GM23338 (cell line): ENCODE measurements at regions not wholly inside any gene's neighbourhood (a gene's known extent, or its start where the extent isn't known, plus 50 kb on each side); places are given as distances from the start of the nearest gene placed in this dataset.

Experiments
- ATAC-seq: fragments of 200-7000 bp; cut with Tn5 transposase; 3 replicates; pipeline ENCODE4 v1.9.1; 2020
- DNase-seq: peaks from one replicate; pipeline ENCODE4 v3.0.0-alpha.2; 2015; ENCODE audit warnings: low spot score
- H2AFZ ChIP-seq: fragments of 200-600 bp; sonication (generic); 2 replicates; pipeline ENCODE4 v1.8.0; 2016; ENCODE audit warnings: antibody characterized with exemption, mild to moderate bottlenecking, moderate library complexity
- H3F3A ChIP-seq: fragments of 200-600 bp; sonication (generic); replicated peaks from 2 replicates; pipeline ENCODE4 v1.8.0; 2017; ENCODE audit warnings: antibody characterized with exemption, mixed run types, low read depth
- H3K27ac ChIP-seq: fragments of 200-600 bp; sonication (generic); 2 replicates; pipeline ENCODE4 v1.6.1; 2016; ENCODE audit warnings: low read depth
- H3K27me3 ChIP-seq: fragments of 200-600 bp; sonication (generic); 2 replicates; pipeline ENCODE4 v1.8.0; 2016; ENCODE audit warnings: mild to moderate bottlenecking, mixed run types, moderate library complexity; ENCODE audit not compliant: insufficient read depth
- H3K36me3 ChIP-seq: fragments of 200-600 bp; sonication (generic); 2 replicates; pipeline ENCODE4 v1.8.0; 2016; ENCODE audit warnings: mild to moderate bottlenecking; ENCODE audit not compliant: insufficient read depth
- H3K4me1 ChIP-seq: fragments of 200-600 bp; sonication (generic); 2 replicates; pipeline ENCODE4 v1.8.0; 2016; ENCODE audit warnings: mild to moderate bottlenecking, moderate library complexity; ENCODE audit not compliant: insufficient read depth
- H3K4me2 ChIP-seq: fragments of 200-600 bp; sonication (generic); 2 replicates; pipeline ENCODE4 v1.7.1; 2017; ENCODE audit warnings: mixed run types
- H3K4me3 ChIP-seq: fragments of 200-600 bp; sonication (generic); 2 replicates; pipeline ENCODE4 v1.6.1; 2016; ENCODE audit warnings: mixed run types
- H3K79me2 ChIP-seq: fragments of 200-600 bp; sonication (generic); replicated peaks from 2 replicates; pipeline ENCODE4 v1.8.0; 2017; ENCODE audit warnings: mild to moderate bottlenecking; ENCODE audit not compliant: insufficient read depth
- H3K9me2 ChIP-seq: fragments of 200-600 bp; sonication (generic); 2 replicates; pipeline ENCODE4 v1.8.0; 2017; ENCODE audit not compliant: insufficient read depth
- H4K20me1 ChIP-seq: fragments of 200-600 bp; sonication (generic); replicated peaks from 2 replicates; pipeline ENCODE4 v1.8.0; 2017; ENCODE audit warnings: mild to moderate bottlenecking; ENCODE audit not compliant: insufficient read depth
- H3K27ac Mint-ChIP-seq: 2 replicates; pipeline ENCODE4 v1.8.0; 2020; ENCODE audit warnings: inconsistent platforms, mild to moderate bottlenecking, moderate library complexity, mixed read lengths
- H3K27me3 Mint-ChIP-seq: 3 replicates; pipeline ENCODE4 v1.8.0; 2022; ENCODE audit warnings: low read depth, mild to moderate bottlenecking, moderate library complexity, mixed read lengths, inconsistent platforms; ENCODE audit not compliant: insufficient read depth, poor library complexity
- H3K36me3 Mint-ChIP-seq: 3 replicates; pipeline ENCODE4 v1.8.0; 2021; ENCODE audit warnings: low read depth, mild to moderate bottlenecking, inconsistent platforms, moderate library complexity, mixed read lengths
- H3K4me1 Mint-ChIP-seq: 3 replicates; pipeline ENCODE4 v1.8.0; 2020; ENCODE audit warnings: mild to moderate bottlenecking, inconsistent platforms, mixed read lengths
- H3K4me3 Mint-ChIP-seq: 3 replicates; pipeline ENCODE4 v1.8.0; 2021; ENCODE audit warnings: moderate library complexity, mild to moderate bottlenecking, inconsistent platforms, mixed read lengths
- H3K9me3 Mint-ChIP-seq: 3 replicates; pipeline ENCODE4 v1.8.0; 2020; ENCODE audit warnings: moderate library complexity, mild to moderate bottlenecking, inconsistent platforms, mixed read lengths
- CREB1 ChIP-seq: fragments of 250-450 bp; sonication (Bioruptor Pico); IDR thresholded peaks from 2 replicates; pipeline ENCODE4 v1.5.0; 2020; ENCODE audit warnings: low read depth, mild to moderate bottlenecking, moderate library complexity
- CTCF ChIP-seq, 2 experiments: fragments of 200-600 bp in 1 of 2; sonication (generic) in 1 of 2; conservative IDR thresholded peaks; 2 replicates each; pipeline versions ENCODE4 v1.5.1 to v1.6.1; 2016 to 2017; ENCODE audit warnings: antibody characterized with exemption in 2 of 2, low read depth in 2 of 2, mild to moderate bottlenecking in 2 of 2, moderate library complexity in 1 of 2
- EZH2 ChIP-seq: fragments of 200-600 bp; sonication (generic); IDR thresholded peaks from one replicate; pipeline ENCODE4 v1.8.0; 2017; ENCODE audit warnings: antibody characterized with exemption, mild to moderate bottlenecking, low read depth; ENCODE audit not compliant: unreplicated experiment
- EZH2phosphoT487 ChIP-seq: fragments of 200-600 bp; sonication (generic); IDR thresholded peaks from one replicate; pipeline ENCODE4 v1.8.1; 2018; ENCODE audit warnings: antibody characterized with exemption; ENCODE audit not compliant: unreplicated experiment
- JUNB ChIP-seq: IDR thresholded peaks from one replicate; pipeline ENCODE4 v1.6.1; 2016; ENCODE audit warnings: antibody characterized with exemption; ENCODE audit not compliant: unreplicated experiment
- NANOG ChIP-seq: IDR thresholded peaks from 2 replicates; pipeline ENCODE4 v1.6.1; 2016; ENCODE audit warnings: antibody characterized with exemption, borderline replicate concordance
- POLR2AphosphoS5 ChIP-seq: IDR thresholded peaks from 2 replicates; pipeline ENCODE4 v1.6.1; 2016; ENCODE audit warnings: antibody characterized with exemption, low read depth
- STAT1 ChIP-seq: IDR thresholded peaks from one replicate; pipeline ENCODE4 v1.6.1; 2016; ENCODE audit warnings: antibody characterized with exemption; ENCODE audit not compliant: unreplicated experiment
- ZNF114 ChIP-seq: fragments of 250-450 bp; sonication (Bioruptor Pico); IDR thresholded peaks from 2 replicates; pipeline ENCODE4 v1.5.0; 2020; ENCODE audit warnings: mild to moderate bottlenecking, moderate library complexity
- ZNF331 ChIP-seq: fragments of 250-450 bp; sonication (Bioruptor Pico); IDR thresholded peaks from 2 replicates; pipeline ENCODE4 v1.5.0; 2020; ENCODE audit warnings: low read depth, mild to moderate bottlenecking, moderate library complexity
- ZNF462 ChIP-seq: fragments of 250-450 bp; sonication (Bioruptor Pico); IDR thresholded peaks from 2 replicates; pipeline ENCODE4 v1.5.0; 2020; ENCODE audit warnings: mild to moderate bottlenecking, moderate library complexity
- TF ChIP-seq, protein P1 (sequence below): IDR thresholded peaks from 2 replicates; pipeline ENCODE4 v1.6.1; 2016; ENCODE audit warnings: antibody characterized with exemption
- TF ChIP-seq, protein P2 (sequence below): IDR thresholded peaks from one replicate; pipeline ENCODE4 v1.6.1; 2018; ENCODE audit warnings: antibody characterized with exemption; ENCODE audit not compliant: unreplicated experiment

- H3K9me3 Mint-ChIP-seq = peaks cover 3% of the 10 kb centered on the region; the same call in 2 of the 3 replicates
- no peak overlapping the region for H3K4me3 Mint-ChIP-seq
- H3K4me2 ChIP-seq = no peak overlapping the region
- H3K27ac ChIP-seq = no peak overlapping the region
- peaks cover 37% of the 10 kb centered on the region for H3K4me1 ChIP-seq
- no peak for ATAC-seq
- H3K36me3 Mint-ChIP-seq = no peaks in the 10 kb centered on the region
- peaks cover 26% of the 10 kb centered on the region for H3K27me3 Mint-ChIP-seq
- no peak overlapping the region for H2AFZ ChIP-seq
- TF ChIP-seq ZNF331 (CRISPR knock-in tag) (no peak), ZNF114 (no peak), NANOG (no peak), EZH2phosphoT487 (no peak), STAT1 (no peak), CTCF (conservative IDR thresholded peaks at IDR 0.05; ENCODE audit: low read depth in 2 of 2) (no peak), EZH2 (no peak), POLR2AphosphoS5 (no peak), JUNB (no peak), CREB1 (no peak), ZNF462 (CRISPR knock-in tag) (no peak)
- TF ChIP-seq, protein P1, sequence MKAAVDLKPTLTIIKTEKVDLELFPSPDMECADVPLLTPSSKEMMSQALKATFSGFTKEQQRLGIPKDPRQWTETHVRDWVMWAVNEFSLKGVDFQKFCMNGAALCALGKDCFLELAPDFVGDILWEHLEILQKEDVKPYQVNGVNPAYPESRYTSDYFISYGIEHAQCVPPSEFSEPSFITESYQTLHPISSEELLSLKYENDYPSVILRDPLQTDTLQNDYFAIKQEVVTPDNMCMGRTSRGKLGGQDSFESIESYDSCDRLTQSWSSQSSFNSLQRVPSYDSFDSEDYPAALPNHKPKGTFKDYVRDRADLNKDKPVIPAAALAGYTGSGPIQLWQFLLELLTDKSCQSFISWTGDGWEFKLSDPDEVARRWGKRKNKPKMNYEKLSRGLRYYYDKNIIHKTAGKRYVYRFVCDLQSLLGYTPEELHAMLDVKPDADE = no peak
- TF ChIP-seq, protein P2, sequence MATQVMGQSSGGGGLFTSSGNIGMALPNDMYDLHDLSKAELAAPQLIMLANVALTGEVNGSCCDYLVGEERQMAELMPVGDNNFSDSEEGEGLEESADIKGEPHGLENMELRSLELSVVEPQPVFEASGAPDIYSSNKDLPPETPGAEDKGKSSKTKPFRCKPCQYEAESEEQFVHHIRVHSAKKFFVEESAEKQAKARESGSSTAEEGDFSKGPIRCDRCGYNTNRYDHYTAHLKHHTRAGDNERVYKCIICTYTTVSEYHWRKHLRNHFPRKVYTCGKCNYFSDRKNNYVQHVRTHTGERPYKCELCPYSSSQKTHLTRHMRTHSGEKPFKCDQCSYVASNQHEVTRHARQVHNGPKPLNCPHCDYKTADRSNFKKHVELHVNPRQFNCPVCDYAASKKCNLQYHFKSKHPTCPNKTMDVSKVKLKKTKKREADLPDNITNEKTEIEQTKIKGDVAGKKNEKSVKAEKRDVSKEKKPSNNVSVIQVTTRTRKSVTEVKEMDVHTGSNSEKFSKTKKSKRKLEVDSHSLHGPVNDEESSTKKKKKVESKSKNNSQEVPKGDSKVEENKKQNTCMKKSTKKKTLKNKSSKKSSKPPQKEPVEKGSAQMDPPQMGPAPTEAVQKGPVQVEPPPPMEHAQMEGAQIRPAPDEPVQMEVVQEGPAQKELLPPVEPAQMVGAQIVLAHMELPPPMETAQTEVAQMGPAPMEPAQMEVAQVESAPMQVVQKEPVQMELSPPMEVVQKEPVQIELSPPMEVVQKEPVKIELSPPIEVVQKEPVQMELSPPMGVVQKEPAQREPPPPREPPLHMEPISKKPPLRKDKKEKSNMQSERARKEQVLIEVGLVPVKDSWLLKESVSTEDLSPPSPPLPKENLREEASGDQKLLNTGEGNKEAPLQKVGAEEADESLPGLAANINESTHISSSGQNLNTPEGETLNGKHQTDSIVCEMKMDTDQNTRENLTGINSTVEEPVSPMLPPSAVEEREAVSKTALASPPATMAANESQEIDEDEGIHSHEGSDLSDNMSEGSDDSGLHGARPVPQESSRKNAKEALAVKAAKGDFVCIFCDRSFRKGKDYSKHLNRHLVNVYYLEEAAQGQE = no peak
- H3K27me3 ChIP-seq = no peaks in the 10 kb centered on the region
- H4K20me1 ChIP-seq = no peaks in the 10 kb centered on the region
- H3K9me2 ChIP-seq = no peaks in the 10 kb centered on the region; the same call in 1 of the 2 replicates
- no peaks in the 10 kb centered on the region for H3K79me2 ChIP-seq
- H3K4me1 Mint-ChIP-seq = peaks cover 59% of the 10 kb centered on the region
- no peak overlapping the region for H3K4me3 ChIP-seq
- H3K27ac Mint-ChIP-seq = no peak overlapping the region
- H3F3A ChIP-seq = peaks cover 13% of the 10 kb centered on the region
- DNase-seq = no peak
- no peaks in the 10 kb centered on the region for H3K36me3 ChIP-seq
Measured at GRCh38 chr12:116380108-116380507, 102.6 kb upstream of the MED13L start.
